ENCODE measurements at regions not wholly inside any gene's neighbourhood (a gene's known extent, or its start where the extent isn't known, plus 50 kb on each side); places are given as distances from the start of the nearest gene placed in this dataset.

- TF ChIP-seq EZH2 (IDR thresholded peaks at IDR 0.05) = no peak
- TF ChIP-seq POLR2AphosphoS5 (IDR thresholded peaks at IDR 0.05; ENCODE audit: borderline replicate concordance, low read depth, low read length) = no peak
Measured at GRCh38 chr22:49196046-49196511, 631.6 kb downstream of the BRD1 start.
